WTC11 (cell line): ENCODE measurements at regions not wholly inside any gene's neighbourhood (a gene's known extent, or its start where the extent isn't known, plus 50 kb on each side); places are given as distances from the start of the nearest gene placed in this dataset.

ENCODE experiments used
- ATAC-seq: fragments of 200-7000 bp; cut with Tn5 transposase; 2 replicates; pipeline ENCODE4 v1.10.0; 2021; ENCODE audit warnings: mild to moderate bottlenecking, moderate library complexity
- CTCF ChIA-PET: fragments of 300-600 bp; sonication (Branson Sonifier 250); formaldehyde crosslinking; loops from one replicate; lab custom pipeline; 2021; ENCODE audit warnings: antibody characterized with exemption; lab: Charles Lee
- POLR2A ChIA-PET: fragments of 350-600 bp; sonication (Branson Sonifier 250); formaldehyde crosslinking; loops from one replicate; lab custom pipeline; 2021; ENCODE audit warnings: antibody characterized with exemption; lab: Charles Lee
- DNase-seq: peaks from one replicate; pipeline ENCODE4 v3.0.0; 2021; ENCODE audit warnings: low spot score
- H3K27ac Mint-ChIP-seq: 2 replicates; pipeline ENCODE4 v1.8.0; 2021; ENCODE audit warnings: mixed read lengths
- H3K27me3 Mint-ChIP-seq: 2 replicates; pipeline ENCODE4 v1.8.0; 2021; ENCODE audit warnings: low read depth, mild to moderate bottlenecking, moderate library complexity, mixed read lengths
- H3K36me3 Mint-ChIP-seq: 2 replicates; pipeline ENCODE4 v1.8.0; 2021; ENCODE audit warnings: mixed read lengths
- H3K4me1 Mint-ChIP-seq: 2 replicates; pipeline ENCODE4 v1.8.0; 2022; ENCODE audit warnings: mixed read lengths
- H3K4me3 Mint-ChIP-seq: 2 replicates; pipeline ENCODE4 v1.8.0; 2021; ENCODE audit warnings: mild to moderate bottlenecking, moderate library complexity, mixed read lengths
- H3K9me3 Mint-ChIP-seq: 2 replicates; pipeline ENCODE4 v1.8.0; 2021; ENCODE audit warnings: mixed read lengths
- CREB1 ChIP-seq: sonication (generic); formaldehyde crosslinking; IDR thresholded peaks from 2 replicates; pipeline ENCODE4 v1.8.0; 2023; ENCODE audit warnings: mild to moderate bottlenecking, missing genetic modification reagents
- CREM ChIP-seq: sonication (generic); formaldehyde crosslinking; IDR thresholded peaks from 2 replicates; pipeline ENCODE4 v1.8.1; 2022; ENCODE audit warnings: mild to moderate bottlenecking, missing genetic modification reagents, moderate library complexity
- GABPB1 ChIP-seq: sonication (generic); formaldehyde crosslinking; IDR thresholded peaks from 2 replicates; pipeline ENCODE4 v1.8.1; 2023; ENCODE audit warnings: mild to moderate bottlenecking, missing genetic modification reagents
- NFE2L1 ChIP-seq: sonication (generic); formaldehyde crosslinking; IDR thresholded peaks from 2 replicates; pipeline ENCODE4 v1.8.1; 2023; ENCODE audit warnings: missing genetic modification reagents
- NR3C1 ChIP-seq: sonication (generic); formaldehyde crosslinking; conservative IDR thresholded peaks from 2 replicates; pipeline ENCODE4 v1.8.1; 2023; ENCODE audit warnings: low read depth, mild to moderate bottlenecking, missing genetic modification reagents
- RELA ChIP-seq: sonication (generic); formaldehyde crosslinking; IDR thresholded peaks from 2 replicates; pipeline ENCODE4 v1.8.1; 2022; ENCODE audit warnings: missing genetic modification reagents, mild to moderate bottlenecking, borderline replicate concordance
- TCF7 ChIP-seq: sonication (generic); formaldehyde crosslinking; IDR thresholded peaks from 2 replicates; pipeline ENCODE4 v1.8.0; 2022; ENCODE audit warnings: mild to moderate bottlenecking, low read depth, missing genetic modification reagents, moderate library complexity
- ZNF416 ChIP-seq: fragments of 250-450 bp; sonication (Bioruptor Pico); IDR thresholded peaks from 2 replicates; pipeline ENCODE4 v1.9.0; 2021; ENCODE audit warnings: mild to moderate bottlenecking, inconsistent platforms
- TF ChIP-seq, protein P1 (sequence below): sonication (generic); formaldehyde crosslinking; IDR thresholded peaks from 2 replicates; pipeline ENCODE4 v1.8.1; 2023; ENCODE audit warnings: mild to moderate bottlenecking, missing genetic modification reagents
- TF ChIP-seq, protein P2 (sequence below): fragments of 250-450 bp; sonication (Bioruptor Pico); IDR thresholded peaks from 2 replicates; pipeline ENCODE4 v1.8.0; 2021; ENCODE audit warnings: mild to moderate bottlenecking
- TF ChIP-seq, protein P3 (sequence below): fragments of 250-450 bp; sonication (Bioruptor Pico); IDR thresholded peaks from 2 replicates; pipeline ENCODE4 v1.9.0; 2021; ENCODE audit warnings: mild to moderate bottlenecking, borderline replicate concordance
- TF ChIP-seq, protein P4 (sequence below): fragments of 250-450 bp; sonication (Bioruptor Pico); IDR thresholded peaks from 2 replicates; pipeline ENCODE4 v1.9.0; 2021; ENCODE audit warnings: moderate library complexity, mild to moderate bottlenecking, inconsistent platforms, borderline replicate concordance
- TF ChIP-seq, protein P5 (sequence below): sonication (generic); formaldehyde crosslinking; IDR thresholded peaks from 2 replicates; pipeline ENCODE4 v1.8.1; 2022; ENCODE audit warnings: low read depth, mild to moderate bottlenecking, moderate library complexity, missing genetic modification reagents, borderline replicate concordance
- TF ChIP-seq, protein P6 (sequence below): sonication (generic); formaldehyde crosslinking; conservative IDR thresholded peaks from 2 replicates; pipeline ENCODE4 v1.8.1; 2022; ENCODE audit warnings: mild to moderate bottlenecking, missing genetic modification reagents
- TF ChIP-seq, protein P7 (sequence below): sonication (generic); formaldehyde crosslinking; IDR thresholded peaks from 2 replicates; pipeline ENCODE4 v1.8.1; 2022; ENCODE audit warnings: mild to moderate bottlenecking, moderate library complexity, missing genetic modification reagents
- TF ChIP-seq, protein P8 (sequence below): sonication (generic); formaldehyde crosslinking; conservative IDR thresholded peaks from 2 replicates; pipeline ENCODE4 v1.8.1; 2023; ENCODE audit warnings: mild to moderate bottlenecking, low read depth, missing genetic modification reagents, moderate library complexity
- TF ChIP-seq, protein P9 (sequence below): sonication (generic); formaldehyde crosslinking; IDR thresholded peaks from 2 replicates; pipeline ENCODE4 v1.8.1; 2023; ENCODE audit warnings: mild to moderate bottlenecking, missing genetic modification reagents, moderate library complexity

DNA sequence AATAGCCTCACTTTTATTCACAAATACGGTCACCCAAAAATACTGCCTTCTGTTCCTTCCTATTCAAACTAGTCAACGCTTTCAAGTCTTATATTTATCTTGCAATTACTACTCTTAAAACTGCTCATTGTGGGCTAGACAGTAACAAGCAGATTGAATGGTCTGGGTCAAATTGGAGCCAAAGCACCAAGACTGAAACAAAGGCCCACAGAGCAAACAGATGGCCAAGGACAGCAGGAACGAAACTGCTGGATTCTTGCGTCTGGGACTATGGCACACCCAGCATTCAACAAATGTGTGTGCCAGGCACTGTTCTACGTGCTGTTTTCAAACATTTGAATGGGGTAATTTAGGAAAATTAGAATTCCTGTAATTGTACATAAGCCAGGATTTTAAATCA is 250.1 kb upstream of the PSMD7 start:
- H3K27me3 Mint-ChIP-seq, result no peaks in the 10 kb centered on the region
- H3K9me3 Mint-ChIP-seq, result no peaks in the 10 kb centered on the region
- ChIA-PET CTCF (no interaction called here), POLR2A (no interaction called here)
- peaks cover 9% of the 10 kb centered on the region for H3K4me1 Mint-ChIP-seq
- DNase-seq, result no peak
- no peak for ATAC-seq
- no peaks in the 10 kb centered on the region for H3K36me3 Mint-ChIP-seq
- no peak overlapping the region for H3K27ac Mint-ChIP-seq
- no peak overlapping the region for H3K4me3 Mint-ChIP-seq
- TF ChIP-seq, protein P1, sequence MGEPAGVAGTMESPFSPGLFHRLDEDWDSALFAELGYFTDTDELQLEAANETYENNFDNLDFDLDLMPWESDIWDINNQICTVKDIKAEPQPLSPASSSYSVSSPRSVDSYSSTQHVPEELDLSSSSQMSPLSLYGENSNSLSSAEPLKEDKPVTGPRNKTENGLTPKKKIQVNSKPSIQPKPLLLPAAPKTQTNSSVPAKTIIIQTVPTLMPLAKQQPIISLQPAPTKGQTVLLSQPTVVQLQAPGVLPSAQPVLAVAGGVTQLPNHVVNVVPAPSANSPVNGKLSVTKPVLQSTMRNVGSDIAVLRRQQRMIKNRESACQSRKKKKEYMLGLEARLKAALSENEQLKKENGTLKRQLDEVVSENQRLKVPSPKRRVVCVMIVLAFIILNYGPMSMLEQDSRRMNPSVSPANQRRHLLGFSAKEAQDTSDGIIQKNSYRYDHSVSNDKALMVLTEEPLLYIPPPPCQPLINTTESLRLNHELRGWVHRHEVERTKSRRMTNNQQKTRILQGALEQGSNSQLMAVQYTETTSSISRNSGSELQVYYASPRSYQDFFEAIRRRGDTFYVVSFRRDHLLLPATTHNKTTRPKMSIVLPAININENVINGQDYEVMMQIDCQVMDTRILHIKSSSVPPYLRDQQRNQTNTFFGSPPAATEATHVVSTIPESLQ, result no peak
- TF ChIP-seq, protein P2, sequence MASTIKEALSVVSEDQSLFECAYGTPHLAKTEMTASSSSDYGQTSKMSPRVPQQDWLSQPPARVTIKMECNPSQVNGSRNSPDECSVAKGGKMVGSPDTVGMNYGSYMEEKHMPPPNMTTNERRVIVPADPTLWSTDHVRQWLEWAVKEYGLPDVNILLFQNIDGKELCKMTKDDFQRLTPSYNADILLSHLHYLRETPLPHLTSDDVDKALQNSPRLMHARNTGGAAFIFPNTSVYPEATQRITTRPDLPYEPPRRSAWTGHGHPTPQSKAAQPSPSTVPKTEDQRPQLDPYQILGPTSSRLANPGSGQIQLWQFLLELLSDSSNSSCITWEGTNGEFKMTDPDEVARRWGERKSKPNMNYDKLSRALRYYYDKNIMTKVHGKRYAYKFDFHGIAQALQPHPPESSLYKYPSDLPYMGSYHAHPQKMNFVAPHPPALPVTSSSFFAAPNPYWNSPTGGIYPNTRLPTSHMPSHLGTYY, result no peak

DNA sequence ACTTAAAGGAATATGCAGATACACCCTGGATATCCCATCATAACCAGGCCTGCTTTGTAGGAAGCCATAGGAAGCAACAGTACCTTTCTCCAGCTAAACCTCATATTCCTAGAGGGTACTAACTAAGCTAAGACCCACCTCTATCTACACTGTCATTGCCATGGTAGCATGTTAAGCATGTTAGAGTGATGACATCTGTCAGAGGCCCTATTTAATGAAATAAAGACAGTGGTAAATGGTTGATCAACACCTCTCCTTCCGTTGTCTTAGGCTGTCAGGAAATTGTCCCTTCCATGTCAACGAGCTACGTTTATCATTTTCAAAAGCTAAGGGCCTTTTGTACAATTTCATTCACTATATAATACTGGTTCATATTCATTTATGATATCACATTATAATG is 251.1 kb upstream of the PSMD7 start:
- no peak for TF ChIP-seq CREB1 (CRISPR knock-in tag)
- TF ChIP-seq ZNF416 (CRISPR knock-in tag), result no peak
- TF ChIP-seq NR3C1 (CRISPR knock-in tag), result no peak
- TF ChIP-seq NFE2L1 (CRISPR knock-in tag), result no peak
- TF ChIP-seq, protein P3, sequence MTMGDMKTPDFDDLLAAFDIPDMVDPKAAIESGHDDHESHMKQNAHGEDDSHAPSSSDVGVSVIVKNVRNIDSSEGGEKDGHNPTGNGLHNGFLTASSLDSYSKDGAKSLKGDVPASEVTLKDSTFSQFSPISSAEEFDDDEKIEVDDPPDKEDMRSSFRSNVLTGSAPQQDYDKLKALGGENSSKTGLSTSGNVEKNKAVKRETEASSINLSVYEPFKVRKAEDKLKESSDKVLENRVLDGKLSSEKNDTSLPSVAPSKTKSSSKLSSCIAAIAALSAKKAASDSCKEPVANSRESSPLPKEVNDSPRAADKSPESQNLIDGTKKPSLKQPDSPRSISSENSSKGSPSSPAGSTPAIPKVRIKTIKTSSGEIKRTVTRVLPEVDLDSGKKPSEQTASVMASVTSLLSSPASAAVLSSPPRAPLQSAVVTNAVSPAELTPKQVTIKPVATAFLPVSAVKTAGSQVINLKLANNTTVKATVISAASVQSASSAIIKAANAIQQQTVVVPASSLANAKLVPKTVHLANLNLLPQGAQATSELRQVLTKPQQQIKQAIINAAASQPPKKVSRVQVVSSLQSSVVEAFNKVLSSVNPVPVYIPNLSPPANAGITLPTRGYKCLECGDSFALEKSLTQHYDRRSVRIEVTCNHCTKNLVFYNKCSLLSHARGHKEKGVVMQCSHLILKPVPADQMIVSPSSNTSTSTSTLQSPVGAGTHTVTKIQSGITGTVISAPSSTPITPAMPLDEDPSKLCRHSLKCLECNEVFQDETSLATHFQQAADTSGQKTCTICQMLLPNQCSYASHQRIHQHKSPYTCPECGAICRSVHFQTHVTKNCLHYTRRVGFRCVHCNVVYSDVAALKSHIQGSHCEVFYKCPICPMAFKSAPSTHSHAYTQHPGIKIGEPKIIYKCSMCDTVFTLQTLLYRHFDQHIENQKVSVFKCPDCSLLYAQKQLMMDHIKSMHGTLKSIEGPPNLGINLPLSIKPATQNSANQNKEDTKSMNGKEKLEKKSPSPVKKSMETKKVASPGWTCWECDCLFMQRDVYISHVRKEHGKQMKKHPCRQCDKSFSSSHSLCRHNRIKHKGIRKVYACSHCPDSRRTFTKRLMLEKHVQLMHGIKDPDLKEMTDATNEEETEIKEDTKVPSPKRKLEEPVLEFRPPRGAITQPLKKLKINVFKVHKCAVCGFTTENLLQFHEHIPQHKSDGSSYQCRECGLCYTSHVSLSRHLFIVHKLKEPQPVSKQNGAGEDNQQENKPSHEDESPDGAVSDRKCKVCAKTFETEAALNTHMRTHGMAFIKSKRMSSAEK (CRISPR knock-in tag), result no peak
- TF ChIP-seq, protein P4, sequence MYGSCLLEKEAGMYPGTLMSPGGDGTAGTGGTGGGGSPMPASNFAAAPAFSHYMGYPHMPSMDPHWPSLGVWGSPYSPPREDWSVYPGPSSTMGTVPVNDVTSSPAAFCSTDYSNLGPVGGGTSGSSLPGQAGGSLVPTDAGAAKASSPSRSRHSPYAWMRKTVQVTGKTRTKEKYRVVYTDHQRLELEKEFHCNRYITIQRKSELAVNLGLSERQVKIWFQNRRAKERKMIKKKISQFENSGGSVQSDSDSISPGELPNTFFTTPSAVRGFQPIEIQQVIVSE (CRISPR knock-in tag), result no peak
- TF ChIP-seq, protein P5, sequence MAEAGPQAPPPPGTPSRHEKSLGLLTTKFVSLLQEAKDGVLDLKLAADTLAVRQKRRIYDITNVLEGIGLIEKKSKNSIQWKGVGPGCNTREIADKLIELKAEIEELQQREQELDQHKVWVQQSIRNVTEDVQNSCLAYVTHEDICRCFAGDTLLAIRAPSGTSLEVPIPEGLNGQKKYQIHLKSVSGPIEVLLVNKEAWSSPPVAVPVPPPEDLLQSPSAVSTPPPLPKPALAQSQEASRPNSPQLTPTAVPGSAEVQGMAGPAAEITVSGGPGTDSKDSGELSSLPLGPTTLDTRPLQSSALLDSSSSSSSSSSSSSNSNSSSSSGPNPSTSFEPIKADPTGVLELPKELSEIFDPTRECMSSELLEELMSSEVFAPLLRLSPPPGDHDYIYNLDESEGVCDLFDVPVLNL, result no peak
- no peak for TF ChIP-seq TCF7
- TF ChIP-seq, protein P6, sequence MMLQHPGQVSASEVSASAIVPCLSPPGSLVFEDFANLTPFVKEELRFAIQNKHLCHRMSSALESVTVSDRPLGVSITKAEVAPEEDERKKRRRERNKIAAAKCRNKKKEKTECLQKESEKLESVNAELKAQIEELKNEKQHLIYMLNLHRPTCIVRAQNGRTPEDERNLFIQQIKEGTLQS (CRISPR knock-in tag), result no peak
- Mint-ChIP-seq H3K36me3 (no peaks in the 10 kb centered on the region), H3K27me3 (no peaks in the 10 kb centered on the region), H3K4me3 (no peak overlapping the region), H3K9me3 (no peaks in the 10 kb centered on the region), H3K4me1 (peaks cover 9% of the 10 kb centered on the region), H3K27ac (no peak overlapping the region)
- ChIA-PET CTCF (interaction anchor here (1.6 to 2.0 kb wide), 2 partner anchors 10 to 62 kb away, joined by 5 to 7 read pairs; no protein-coding TSS in a partner anchor), POLR2A (no interaction called here)
- ATAC-seq (no peak), DNase-seq (no peak)

DNA sequence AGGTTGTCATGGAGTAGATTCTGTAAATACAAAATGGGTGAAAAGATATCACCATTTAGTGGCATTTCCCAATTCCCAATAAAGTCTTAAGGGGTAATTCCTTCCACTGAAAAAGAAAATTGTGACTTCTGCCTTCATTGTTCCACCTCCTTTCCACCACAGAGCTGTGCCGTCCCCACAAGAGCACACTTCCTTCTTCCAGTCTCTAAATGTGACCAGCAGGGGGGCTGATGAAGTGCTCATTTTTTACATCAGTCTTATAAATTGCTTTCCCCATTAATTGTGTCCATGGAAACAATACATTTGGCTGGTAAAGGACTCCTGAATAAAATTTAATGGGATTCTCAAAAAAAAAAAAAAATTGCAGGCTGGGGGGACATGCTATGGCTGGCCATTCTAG is 260.8 kb upstream of the PSMD7 start:
- ATAC-seq (peak; percentile 49), DNase-seq (peak; percentile 23)
- no peaks in the 10 kb centered on the region for H3K9me3 Mint-ChIP-seq
- TF ChIP-seq, protein P7, sequence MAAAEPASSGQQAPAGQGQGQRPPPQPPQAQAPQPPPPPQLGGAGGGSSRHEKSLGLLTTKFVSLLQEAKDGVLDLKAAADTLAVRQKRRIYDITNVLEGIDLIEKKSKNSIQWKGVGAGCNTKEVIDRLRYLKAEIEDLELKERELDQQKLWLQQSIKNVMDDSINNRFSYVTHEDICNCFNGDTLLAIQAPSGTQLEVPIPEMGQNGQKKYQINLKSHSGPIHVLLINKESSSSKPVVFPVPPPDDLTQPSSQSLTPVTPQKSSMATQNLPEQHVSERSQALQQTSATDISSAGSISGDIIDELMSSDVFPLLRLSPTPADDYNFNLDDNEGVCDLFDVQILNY (CRISPR knock-in tag), result no peak
- no peak for TF ChIP-seq RELA (CRISPR knock-in tag)
- TF ChIP-seq, protein P6 (CRISPR knock-in tag), result no peak
- TF ChIP-seq GABPB1 (CRISPR knock-in tag), result no peak
- TF ChIP-seq, protein P8, sequence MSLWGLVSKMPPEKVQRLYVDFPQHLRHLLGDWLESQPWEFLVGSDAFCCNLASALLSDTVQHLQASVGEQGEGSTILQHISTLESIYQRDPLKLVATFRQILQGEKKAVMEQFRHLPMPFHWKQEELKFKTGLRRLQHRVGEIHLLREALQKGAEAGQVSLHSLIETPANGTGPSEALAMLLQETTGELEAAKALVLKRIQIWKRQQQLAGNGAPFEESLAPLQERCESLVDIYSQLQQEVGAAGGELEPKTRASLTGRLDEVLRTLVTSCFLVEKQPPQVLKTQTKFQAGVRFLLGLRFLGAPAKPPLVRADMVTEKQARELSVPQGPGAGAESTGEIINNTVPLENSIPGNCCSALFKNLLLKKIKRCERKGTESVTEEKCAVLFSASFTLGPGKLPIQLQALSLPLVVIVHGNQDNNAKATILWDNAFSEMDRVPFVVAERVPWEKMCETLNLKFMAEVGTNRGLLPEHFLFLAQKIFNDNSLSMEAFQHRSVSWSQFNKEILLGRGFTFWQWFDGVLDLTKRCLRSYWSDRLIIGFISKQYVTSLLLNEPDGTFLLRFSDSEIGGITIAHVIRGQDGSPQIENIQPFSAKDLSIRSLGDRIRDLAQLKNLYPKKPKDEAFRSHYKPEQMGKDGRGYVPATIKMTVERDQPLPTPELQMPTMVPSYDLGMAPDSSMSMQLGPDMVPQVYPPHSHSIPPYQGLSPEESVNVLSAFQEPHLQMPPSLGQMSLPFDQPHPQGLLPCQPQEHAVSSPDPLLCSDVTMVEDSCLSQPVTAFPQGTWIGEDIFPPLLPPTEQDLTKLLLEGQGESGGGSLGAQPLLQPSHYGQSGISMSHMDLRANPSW (CRISPR knock-in tag), result no peak
- no peak for TF ChIP-seq CREM (CRISPR knock-in tag)
- TF ChIP-seq, protein P9, sequence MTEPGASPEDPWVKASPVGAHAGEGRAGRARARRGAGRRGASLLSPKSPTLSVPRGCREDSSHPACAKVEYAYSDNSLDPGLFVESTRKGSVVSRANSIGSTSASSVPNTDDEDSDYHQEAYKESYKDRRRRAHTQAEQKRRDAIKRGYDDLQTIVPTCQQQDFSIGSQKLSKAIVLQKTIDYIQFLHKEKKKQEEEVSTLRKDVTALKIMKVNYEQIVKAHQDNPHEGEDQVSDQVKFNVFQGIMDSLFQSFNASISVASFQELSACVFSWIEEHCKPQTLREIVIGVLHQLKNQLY (CRISPR knock-in tag), result no peak

More for the DNA sequence above, 260.8 kb upstream of the PSMD7 start:
- H3K4me1 Mint-ChIP-seq, result peaks cover 66% of the 10 kb centered on the region
- POLR2A ChIA-PET, result no interaction called here
- CTCF ChIA-PET, result interaction anchor here (0.6 to 3.6 kb wide), 29 partner anchors 9 to 858 kb away, joined by 3 to 42 read pairs (median 4); no protein-coding TSS in a partner anchor
- H3K4me3 Mint-ChIP-seq, result no peak overlapping the region
- no peaks in the 10 kb centered on the region for H3K36me3 Mint-ChIP-seq
- H3K27me3 Mint-ChIP-seq, result no peaks in the 10 kb centered on the region; the same call in 1 of the 2 replicates
- peak overlapping the region; percentile 37; the same call in 1 of the 2 replicates for H3K27ac Mint-ChIP-seq
